SK-N-SH treated with all-trans-retinoic acid at 6 μM for 48 hours (cell line): ENCODE measurements at regions not wholly inside any gene's neighbourhood (a gene's known extent, or its start where the extent isn't known, plus 50 kb on each side); places are given as distances from the start of the nearest gene placed in this dataset.

Experiments
- ATAC-seq: fragments of 200-7000 bp; cut with Tn5 transposase; 3 replicates; pipeline ENCODE4 v1.9.1; 2020; ENCODE audit warnings: mild to moderate bottlenecking, moderate library complexity
- BACH2 ChIP-seq: fragments of 250-450 bp; sonication (Bioruptor Pico); IDR thresholded peaks from 2 replicates; pipeline ENCODE4 v1.9.0; 2021; ENCODE audit warnings: mild to moderate bottlenecking, borderline replicate concordance
- CREB5 ChIP-seq: fragments of 250-450 bp; sonication (Bioruptor Pico); IDR thresholded peaks from 2 replicates; pipeline ENCODE4 v1.5.1; 2020; ENCODE audit warnings: low read depth, mild to moderate bottlenecking, moderate library complexity
- CSDC2 ChIP-seq: fragments of 250-450 bp; sonication (Bioruptor Pico); IDR thresholded peaks from 2 replicates; pipeline ENCODE4 v1.5.0; 2020; ENCODE audit warnings: mild to moderate bottlenecking, moderate library complexity
- CSRNP3 ChIP-seq: fragments of 250-450 bp; sonication (Bioruptor Pico); IDR thresholded peaks from 2 replicates; pipeline ENCODE4 v1.5.1; 2021; ENCODE audit warnings: mild to moderate bottlenecking, moderate library complexity
- ESRRG ChIP-seq: fragments of 250-450 bp; sonication (Bioruptor Pico); IDR thresholded peaks from 2 replicates; pipeline ENCODE4 v1.6.1; 2021; ENCODE audit warnings: mild to moderate bottlenecking
- GLIS3 ChIP-seq: fragments of 250-450 bp; sonication (Bioruptor Pico); IDR thresholded peaks from 2 replicates; pipeline ENCODE4 v1.5.0; 2020; ENCODE audit warnings: mild to moderate bottlenecking, moderate library complexity
- ISL1 ChIP-seq: fragments of 250-450 bp; sonication (Bioruptor Pico); IDR thresholded peaks from 2 replicates; pipeline ENCODE4 v2.1.2; 2022; ENCODE audit warnings: mild to moderate bottlenecking, moderate library complexity
- PATZ1 ChIP-seq: fragments of 250-450 bp; sonication (Bioruptor Pico); IDR thresholded peaks from 2 replicates; pipeline ENCODE4 v1.8.0; 2020; ENCODE audit warnings: mild to moderate bottlenecking, moderate library complexity, borderline replicate concordance
- POU6F1 ChIP-seq: fragments of 250-450 bp; sonication (Bioruptor Pico); IDR thresholded peaks from 2 replicates; pipeline ENCODE4 v1.8.0; 2021; ENCODE audit warnings: low read depth, mild to moderate bottlenecking, moderate library complexity, borderline replicate concordance
- PPARA ChIP-seq: fragments of 250-450 bp; sonication (Bioruptor Pico); IDR thresholded peaks from 2 replicates; pipeline ENCODE4 v1.5.0; 2020; ENCODE audit warnings: mild to moderate bottlenecking, borderline replicate concordance
- RARB ChIP-seq: fragments of 250-450 bp; sonication (Bioruptor Pico); IDR thresholded peaks from 2 replicates; pipeline ENCODE4 v1.8.0; 2021; ENCODE audit warnings: mild to moderate bottlenecking, moderate library complexity
- SNAI2 ChIP-seq: fragments of 250-450 bp; sonication (Bioruptor Pico); IDR thresholded peaks from 2 replicates; pipeline ENCODE4 v1.5.0; 2020; ENCODE audit warnings: mild to moderate bottlenecking, moderate library complexity
- TCF4 ChIP-seq: fragments of 250-450 bp; sonication (Bioruptor Pico); IDR thresholded peaks from 2 replicates; pipeline ENCODE4 v1.8.0; 2021; ENCODE audit warnings: mild to moderate bottlenecking, moderate library complexity, borderline replicate concordance
- TOX ChIP-seq: fragments of 250-450 bp; sonication (Bioruptor Pico); IDR thresholded peaks from 2 replicates; pipeline ENCODE4 v1.8.0; 2021; ENCODE audit warnings: mild to moderate bottlenecking, moderate library complexity, borderline replicate concordance
- TSHZ2 ChIP-seq: fragments of 250-450 bp; sonication (Bioruptor Pico); IDR thresholded peaks from 2 replicates; pipeline ENCODE4 v1.5.0; 2020; ENCODE audit warnings: mild to moderate bottlenecking, moderate library complexity
- ZC3H10 ChIP-seq: fragments of 250-450 bp; sonication (Bioruptor Pico); IDR thresholded peaks from 2 replicates; pipeline ENCODE4 v1.5.1; 2021; ENCODE audit warnings: mild to moderate bottlenecking, moderate library complexity
- ZFP3 ChIP-seq: fragments of 250-450 bp; sonication (Bioruptor Pico); IDR thresholded peaks from 2 replicates; pipeline ENCODE4 v1.5.0; 2020; ENCODE audit warnings: mild to moderate bottlenecking, moderate library complexity
- ZFP30 ChIP-seq: fragments of 450-650 bp; formaldehyde crosslinking; IDR thresholded peaks from 2 replicates; pipeline ENCODE4 v1.5.0; 2022; ENCODE audit warnings: mild to moderate bottlenecking, moderate library complexity
- ZNF70 ChIP-seq: fragments of 450-650 bp; formaldehyde crosslinking; IDR thresholded peaks from 2 replicates; pipeline ENCODE4 v1.5.0; 2020; ENCODE audit warnings: mild to moderate bottlenecking, moderate library complexity
- ZNF8 ChIP-seq: fragments of 450-650 bp; formaldehyde crosslinking; IDR thresholded peaks from 2 replicates; pipeline ENCODE4 v1.5.0; 2020; ENCODE audit warnings: mild to moderate bottlenecking, moderate library complexity

GRCh38 chr2:120944575-120944974, 208.9 kb downstream of the GLI2 start:
- TF ChIP-seq PPARA (CRISPR knock-in tag) (no peak), SNAI2 (CRISPR knock-in tag) (no peak), ZNF8 (CRISPR knock-in tag) (no peak), CREB5 (CRISPR knock-in tag) (no peak), RARB (CRISPR knock-in tag) (no peak), ZFP30 (no peak), BACH2 (no peak), ZFP3 (CRISPR knock-in tag) (no peak), CSDC2 (CRISPR knock-in tag) (no peak), PATZ1 (CRISPR knock-in tag) (no peak), POU6F1 (CRISPR knock-in tag) (no peak), TOX (CRISPR knock-in tag) (no peak), ZC3H10 (no peak), ZNF70 (CRISPR knock-in tag) (no peak), ISL1 (CRISPR knock-in tag) (no peak), GLIS3 (CRISPR knock-in tag) (no peak), TCF4 (no peak), TSHZ2 (CRISPR knock-in tag) (no peak), ESRRG (CRISPR knock-in tag) (no peak), CSRNP3 (CRISPR knock-in tag) (no peak)
- no peak for ATAC-seq

GRCh38 chr2:120945091-120945490, 209.4 kb downstream of the GLI2 start:
- ATAC-seq, result no peak
- TF ChIP-seq ZC3H10 (no peak), TSHZ2 (CRISPR knock-in tag) (no peak), ISL1 (CRISPR knock-in tag) (no peak), CSRNP3 (CRISPR knock-in tag) (no peak), ZNF8 (CRISPR knock-in tag) (no peak)
